ENCODE measurements at regions not wholly inside any gene's neighbourhood (a gene's known extent, or its start where the extent isn't known, plus 50 kb on each side); places are given as distances from the start of the nearest gene placed in this dataset.

- H3K36me3 ChIP-seq = no peaks in the 10 kb centered on the region
- WGBS = 92% methylated on average over 3 of the region's 3 CpGs
- no peak overlapping the region for H3K4me3 ChIP-seq
- no peak for DNase-seq (ENCODE audit: extremely low spot score)
- no peak overlapping the region for H3K27ac ChIP-seq (replicated peaks in 1 of 4)
- TF ChIP-seq CTCF (IDR thresholded peaks at IDR 0.05) (no peak), POLR2A (IDR thresholded peaks at IDR 0.05; ENCODE audit: low read depth) (no peak), EP300 (IDR thresholded peaks at IDR 0.05) (no peak), POLR2AphosphoS5 (IDR thresholded peaks at IDR 0.05) (no peak)
- H3K27me3 ChIP-seq = no peaks in the 10 kb centered on the region
- H3K4me1 ChIP-seq = no peaks in the 10 kb centered on the region
- intact Hi-C loops (cut with DNase I) = no loop called here
- no peaks in the 10 kb centered on the region for H3K9me3 ChIP-seq
Observed at GRCh38 chr3:143190101-143190500, 70.5 kb downstream of the CHST2 start.

- H3K36me3 ChIP-seq = no peaks in the 10 kb centered on the region
- no peaks in the 10 kb centered on the region for H3K27me3 ChIP-seq
- H3K9me3 ChIP-seq = no peaks in the 10 kb centered on the region
- H3K27ac ChIP-seq (replicated peaks in 1 of 4) = no peak overlapping the region
- intact Hi-C loops (cut with DNase I) = no loop called here
- 87% methylated on average over 1 of the region's 1 CpG for WGBS
- H3K4me3 ChIP-seq = no peak overlapping the region
- TF ChIP-seq POLR2AphosphoS5 (IDR thresholded peaks at IDR 0.05) (no peak), EP300 (IDR thresholded peaks at IDR 0.05) (no peak), POLR2A (IDR thresholded peaks at IDR 0.05; ENCODE audit: low read depth) (no peak), CTCF (IDR thresholded peaks at IDR 0.05) (no peak)
- no peaks in the 10 kb centered on the region for H3K4me1 ChIP-seq
- no peak for DNase-seq (ENCODE audit: extremely low spot score)
Observed at GRCh38 chr3:143192193-143192592, 72.6 kb downstream of the CHST2 start.

GRCh38 chr3:143200001-143200924 is 80.7 kb downstream of the CHST2 start:
- intact Hi-C loops (cut with DNase I) = no loop called here
- Histone ChIP-seq H3K4me1 (no peaks in the 10 kb centered on the region), H3K36me3 (no peaks in the 10 kb centered on the region), H3K27ac (replicated peaks in 1 of 4) (no peak overlapping the region), H3K27me3 (no peaks in the 10 kb centered on the region), H3K4me3 (no peak overlapping the region), H3K9me3 (no peaks in the 10 kb centered on the region)
- DNase-seq (ENCODE audit: extremely low spot score) = peak; percentile 72
- TF ChIP-seq POLR2A (IDR thresholded peaks at IDR 0.05; ENCODE audit: low read depth) = no peak
- TF ChIP-seq POLR2AphosphoS5 (IDR thresholded peaks at IDR 0.05) = no peak
- TF ChIP-seq CTCF (IDR thresholded peaks at IDR 0.05) = no peak
- WGBS = 80% methylated on average over 12 of the region's 12 CpGs

- intact Hi-C loops (cut with DNase I) = no loop called here
- H3K4me3 ChIP-seq = no peak overlapping the region
- no peaks in the 10 kb centered on the region for H3K27me3 ChIP-seq
- DNase-seq (ENCODE audit: extremely low spot score) = no peak
- no peak for TF ChIP-seq EP300 (IDR thresholded peaks at IDR 0.05)
- TF ChIP-seq POLR2AphosphoS5 (IDR thresholded peaks at IDR 0.05) = no peak
- no peak for TF ChIP-seq CTCF (IDR thresholded peaks at IDR 0.05)
- no peak for TF ChIP-seq POLR2A (IDR thresholded peaks at IDR 0.05; ENCODE audit: low read depth)
- H3K9me3 ChIP-seq = no peaks in the 10 kb centered on the region
- H3K27ac ChIP-seq (replicated peaks in 1 of 4) = no peak overlapping the region
- H3K36me3 ChIP-seq = no peaks in the 10 kb centered on the region
- 87% methylated on average over 3 of the region's 3 CpGs for WGBS
- no peaks in the 10 kb centered on the region for H3K4me1 ChIP-seq
Observed at GRCh38 chr3:143201045-143201444, 81.5 kb downstream of the CHST2 start.
